CD4-positive, alpha-beta T cell treated with Interferon alpha-2 for 1 hour (primary cell): ENCODE measurements at regions not wholly inside any gene's neighbourhood (a gene's known extent, or its start where the extent isn't known, plus 50 kb on each side); places are given as distances from the start of the nearest gene placed in this dataset.

Experiments
- DNase-seq, 2 donors: peaks; one replicate each; pipeline ENCODE4 v3.0.0-alpha.2; 2020 to 2022

DNA sequence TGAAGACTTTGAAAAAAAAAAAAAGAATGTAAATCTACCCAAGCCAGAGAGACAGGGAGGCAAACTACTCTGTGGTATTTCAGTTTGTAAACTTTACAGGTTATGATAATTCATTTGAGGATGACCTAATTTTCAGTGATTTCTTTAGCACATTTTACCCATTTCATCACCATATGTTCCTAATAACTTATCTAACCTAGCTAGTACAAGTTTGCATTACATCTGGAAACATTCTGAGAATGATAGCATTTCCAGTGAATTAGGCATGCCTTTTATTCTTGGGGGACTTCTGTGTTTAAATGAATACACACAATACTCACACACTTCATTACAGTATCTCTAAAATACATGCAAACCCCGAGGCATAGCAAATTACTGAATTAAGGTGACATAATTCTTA, 1055.5 kb downstream of the PCDH18 start:
- no peak for DNase-seq

DNA sequence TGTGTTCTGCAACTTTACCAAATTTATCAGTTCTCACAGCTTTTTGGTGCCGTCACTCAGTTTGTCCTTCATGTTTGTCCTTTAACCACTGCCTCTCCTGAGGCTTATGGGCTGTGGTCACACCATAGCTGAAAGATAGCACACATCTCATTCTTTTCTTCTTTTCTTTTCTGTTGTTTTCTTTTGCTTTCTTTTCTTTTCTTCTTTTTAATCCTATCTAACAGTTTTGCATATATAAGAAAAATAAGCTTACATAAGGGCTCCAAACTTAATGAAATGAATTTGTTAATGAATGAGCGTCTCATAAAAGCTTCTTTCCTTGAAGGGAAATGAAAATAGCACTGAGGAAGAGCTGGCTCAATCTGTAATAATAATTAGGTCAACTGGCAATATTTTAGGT, 1061.2 kb downstream of the PCDH18 start:
- no peak for DNase-seq

GRCh38 chr4:136465691-136466090, 1066.6 kb downstream of the PCDH18 start:
- no peak for DNase-seq

DNA sequence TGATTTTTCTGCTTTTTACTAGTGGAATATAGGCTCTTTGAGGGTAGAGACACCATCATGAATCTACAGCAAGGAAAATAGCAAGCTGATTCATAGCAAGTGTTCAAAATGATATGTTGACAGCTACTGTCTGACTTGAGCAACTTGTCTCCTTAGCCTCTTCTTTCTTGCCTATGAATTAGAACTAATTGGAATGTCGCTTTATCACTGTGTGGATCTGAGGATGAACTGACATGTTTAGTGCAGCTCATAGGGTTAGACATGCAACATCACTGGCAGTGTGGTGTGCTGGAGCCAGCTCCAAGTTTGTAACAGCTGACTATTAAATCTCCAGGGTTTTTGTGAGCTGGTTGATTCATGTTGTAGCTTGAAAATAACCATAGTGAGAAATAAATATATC, 1068.4 kb downstream of the PCDH18 start:
- DNase-seq, result no peak

DNA sequence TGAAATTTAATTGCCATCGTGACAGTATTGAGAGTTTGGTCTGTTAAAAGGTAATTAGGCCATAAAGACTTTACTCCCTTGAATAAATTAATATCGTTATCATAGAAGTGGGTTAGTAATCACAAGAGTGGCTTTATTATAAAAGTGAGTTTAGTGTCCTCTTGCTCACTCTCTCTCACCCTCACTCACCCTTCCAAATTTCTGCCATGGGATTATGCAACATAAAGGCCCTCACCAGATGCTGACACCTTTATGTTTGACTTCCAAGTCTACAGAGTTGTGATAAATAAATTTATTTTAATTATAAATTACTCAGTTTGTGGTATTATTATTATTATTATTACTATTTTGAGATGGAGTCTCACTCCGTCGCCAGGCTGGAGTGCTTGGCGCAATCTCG, 1070.8 kb downstream of the PCDH18 start:
- DNase-seq, result no peak

- DNase-seq, result no peak
Measured at GRCh38 chr4:136458326-136458725, 1074.0 kb downstream of the PCDH18 start.

GRCh38 chr4:136457577-136457976, 1074.7 kb downstream of the PCDH18 start:
- no peak for DNase-seq

DNA sequence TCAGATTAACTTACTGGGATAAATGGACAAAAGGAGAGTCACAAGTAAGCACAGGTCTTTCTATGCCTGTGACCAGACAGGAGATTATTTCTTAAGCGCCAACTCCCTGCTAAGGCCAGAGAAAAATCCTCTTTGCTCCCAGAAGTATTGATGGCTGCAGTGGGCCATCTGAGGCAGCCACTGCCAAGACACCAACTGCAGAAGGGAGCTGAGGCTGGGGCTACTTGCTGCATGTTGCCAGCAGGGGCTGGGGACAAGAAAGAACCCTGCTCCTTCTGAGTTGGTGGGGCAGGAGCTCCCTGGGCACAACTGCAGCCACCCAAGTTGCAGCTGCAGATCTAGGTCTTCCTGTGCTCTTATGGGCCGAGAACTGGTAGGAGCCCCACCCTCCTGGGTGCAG, 1075.3 kb downstream of the PCDH18 start:
- no peak for DNase-seq

DNA sequence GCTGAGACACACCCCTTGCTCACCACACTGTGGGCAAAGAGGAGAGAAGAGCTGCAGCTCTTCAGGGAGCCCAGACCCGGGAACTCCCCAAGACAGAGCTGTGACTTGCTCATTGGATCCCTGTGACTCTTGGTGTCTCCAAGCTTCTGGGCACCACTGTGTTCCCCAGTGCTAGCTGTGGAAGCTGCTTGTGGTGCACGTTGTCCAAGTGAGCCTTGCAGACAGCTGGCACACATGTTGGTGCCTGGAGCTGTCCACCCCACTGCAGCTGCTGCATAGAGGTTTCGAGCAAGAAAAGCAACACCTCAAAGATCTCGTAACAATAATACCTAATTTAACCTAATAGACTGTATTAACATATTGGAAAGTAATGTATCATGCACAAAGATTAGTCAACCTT, 1089.3 kb downstream of the PCDH18 start:
- no peak for DNase-seq

DNA sequence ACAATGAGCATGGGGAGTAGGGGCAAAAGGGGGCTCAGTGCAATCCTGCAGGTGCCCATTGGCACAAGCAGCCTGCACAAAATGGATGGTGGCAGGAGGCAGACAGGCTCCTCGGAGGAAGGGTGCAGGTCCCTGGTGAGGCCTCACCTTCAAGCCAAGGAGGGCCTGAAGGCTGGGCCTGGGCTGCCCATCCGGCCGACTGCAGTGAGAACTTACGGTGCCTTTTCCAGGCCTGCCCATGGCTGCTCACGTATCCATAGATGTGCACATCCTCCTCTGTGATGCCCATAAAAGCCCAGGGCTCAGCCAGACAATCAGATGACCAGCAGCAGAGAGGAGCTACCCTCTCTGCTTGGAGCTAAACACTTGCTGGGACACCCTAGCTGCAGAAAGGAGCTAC, 1089.8 kb downstream of the PCDH18 start:
- no peak for DNase-seq

GRCh38 chr4:136441629-136442282, 1090.5 kb downstream of the PCDH18 start:
- no peak for DNase-seq

- DNase-seq, result no peak
Measured at GRCh38 chr4:136438645-136439044, 1093.6 kb downstream of the PCDH18 start.

DNA sequence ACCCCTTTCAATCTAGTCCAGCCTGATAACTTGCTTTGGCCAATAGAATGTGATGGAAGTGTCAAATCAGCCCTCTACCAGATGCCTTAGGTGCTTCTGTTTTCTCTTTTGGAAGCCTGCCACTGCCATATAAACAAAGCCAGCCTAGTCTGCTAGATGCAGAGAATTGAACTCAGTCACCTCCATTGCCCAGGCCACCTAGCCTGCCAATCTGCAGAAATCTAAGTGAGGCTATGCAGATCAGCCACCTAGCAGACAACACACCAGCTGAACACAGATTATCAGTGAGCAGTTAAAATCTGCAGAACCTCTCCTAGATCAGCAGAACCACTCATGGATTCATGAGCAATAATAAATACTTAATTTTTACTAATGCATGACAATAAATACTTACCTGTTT, 1108.2 kb downstream of the PCDH18 start:
- no peak for DNase-seq

DNA sequence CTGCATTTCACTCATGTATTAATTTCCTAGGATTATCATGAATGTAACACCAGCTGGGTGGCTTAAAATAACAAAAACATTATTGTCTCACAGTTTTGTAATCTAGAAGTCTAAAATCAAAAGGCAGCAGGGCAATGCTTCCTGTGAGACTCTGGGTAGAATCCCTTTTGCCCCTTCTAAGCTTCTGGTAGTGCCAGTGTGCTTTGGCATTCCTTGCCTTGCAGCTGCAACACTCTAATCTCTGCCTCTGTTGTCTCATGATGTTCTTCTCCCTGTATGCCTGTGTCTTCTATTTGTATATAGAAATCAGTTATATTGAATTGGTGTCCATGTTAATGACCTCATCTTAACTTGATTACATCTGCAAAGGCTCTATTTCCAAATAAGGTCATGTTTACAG, 1117.3 kb downstream of the PCDH18 start:
- no peak for DNase-seq

- no peak for DNase-seq
Measured at GRCh38 chr4:136412708-136413107, 1119.6 kb downstream of the PCDH18 start.

DNA sequence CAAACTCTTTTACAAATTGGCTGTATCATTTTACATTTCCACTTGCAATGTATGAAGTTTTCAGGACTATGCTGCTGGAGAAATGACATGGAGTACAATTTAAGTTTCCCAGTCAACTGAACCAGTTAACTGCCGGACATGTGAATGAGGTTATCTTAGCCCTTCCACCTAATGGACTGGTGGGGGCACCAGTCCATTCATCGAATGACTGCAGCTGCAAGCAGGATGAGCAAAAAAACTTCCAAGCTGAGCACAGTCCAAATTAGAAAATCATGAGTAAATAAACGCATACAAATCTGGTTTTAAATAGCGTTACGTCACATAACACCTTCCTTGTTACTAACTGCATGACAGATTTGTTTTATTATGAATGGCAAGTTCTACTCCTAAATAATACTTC, 1131.5 kb downstream of the PCDH18 start:
- no peak for DNase-seq

DNA sequence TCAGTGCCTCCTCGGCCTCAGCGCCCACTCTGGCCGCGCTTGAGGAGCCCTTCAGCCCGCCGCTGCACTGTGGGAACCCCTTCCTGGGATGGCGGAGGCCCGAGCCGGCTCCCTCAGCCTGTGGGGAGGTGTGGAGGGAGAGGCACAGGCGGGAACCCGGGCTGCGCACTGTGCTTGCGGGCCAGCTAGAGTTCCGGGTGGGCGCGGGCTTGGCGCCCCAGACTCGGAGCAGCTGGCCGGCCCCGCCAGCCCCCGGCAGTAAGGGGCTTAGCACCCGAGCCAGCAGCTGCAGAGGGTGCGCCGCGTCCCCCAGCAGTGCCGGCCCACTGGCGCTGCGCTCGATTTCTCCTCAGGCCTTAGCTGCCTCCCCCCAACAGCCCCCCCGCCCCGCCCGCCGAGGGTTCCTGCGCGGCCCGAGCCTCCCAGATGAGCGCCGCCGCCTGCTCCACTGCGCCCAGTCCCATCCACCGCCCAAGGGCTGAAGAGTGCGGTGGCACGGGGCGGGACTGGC, 1137.0 kb downstream of the PCDH18 start:
- no peak for DNase-seq

GRCh38 chr4:136392576-136392975, 1139.7 kb downstream of the PCDH18 start:
- no peak for DNase-seq

DNA sequence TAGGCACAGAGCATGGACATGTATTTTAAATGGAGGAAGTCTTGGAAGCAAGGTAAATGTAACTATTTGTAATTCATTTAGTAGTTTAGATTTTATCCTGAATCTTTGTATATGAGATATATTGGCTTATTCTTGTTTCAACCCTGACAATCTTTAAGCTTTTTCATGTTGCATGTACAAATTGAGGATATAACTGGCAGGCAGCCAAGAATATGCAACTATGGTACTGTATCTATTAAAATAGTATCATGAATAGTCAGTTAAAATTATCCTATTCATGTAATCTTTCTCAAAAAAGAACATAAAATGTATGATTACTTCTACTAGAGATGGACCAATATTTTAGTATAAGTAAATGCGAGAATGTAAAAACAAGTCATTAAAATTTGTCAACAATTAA, 1141.5 kb downstream of the PCDH18 start:
- no peak for DNase-seq

- no peak for DNase-seq
Measured at GRCh38 chr4:136383082-136383481, 1149.2 kb downstream of the PCDH18 start.

DNA sequence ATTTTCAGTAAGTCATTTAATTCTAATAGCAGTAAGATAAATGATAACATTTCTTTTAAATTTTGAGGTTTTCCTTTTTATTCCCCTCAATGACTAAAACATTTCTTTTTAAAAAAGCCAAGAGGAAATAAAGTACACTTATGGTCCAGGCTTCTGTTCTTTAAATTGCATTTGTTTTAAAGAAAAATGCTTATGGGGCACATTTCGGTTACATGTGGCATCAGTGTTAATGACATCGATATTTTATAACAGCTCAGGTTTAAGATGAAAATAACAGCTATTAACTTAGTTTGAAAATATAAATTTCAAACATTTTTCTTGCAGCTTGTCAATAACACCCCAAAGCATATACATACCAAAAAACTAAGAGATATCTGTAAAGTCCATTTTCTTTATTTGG, 1161.1 kb downstream of the PCDH18 start:
- DNase-seq, result no peak

DNA sequence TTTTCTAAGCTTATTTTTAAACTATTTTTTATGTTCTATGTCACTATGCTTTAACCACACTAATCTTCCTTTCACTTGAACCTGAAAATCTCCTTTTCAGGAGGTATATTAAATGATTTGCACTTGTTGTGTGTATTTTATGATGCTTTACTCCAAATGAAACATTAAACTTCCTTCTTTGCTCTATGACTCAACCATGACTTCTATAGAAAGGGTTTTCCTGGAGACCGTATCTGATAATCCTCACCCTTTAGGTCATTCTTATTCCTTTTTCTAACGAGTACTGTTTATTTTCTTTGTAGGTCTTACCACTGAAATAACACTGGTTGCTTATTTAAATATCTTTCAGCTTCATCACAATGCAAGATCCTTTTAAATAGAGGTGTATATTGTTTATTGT, 1163.2 kb downstream of the PCDH18 start:
- no peak for DNase-seq

DNA sequence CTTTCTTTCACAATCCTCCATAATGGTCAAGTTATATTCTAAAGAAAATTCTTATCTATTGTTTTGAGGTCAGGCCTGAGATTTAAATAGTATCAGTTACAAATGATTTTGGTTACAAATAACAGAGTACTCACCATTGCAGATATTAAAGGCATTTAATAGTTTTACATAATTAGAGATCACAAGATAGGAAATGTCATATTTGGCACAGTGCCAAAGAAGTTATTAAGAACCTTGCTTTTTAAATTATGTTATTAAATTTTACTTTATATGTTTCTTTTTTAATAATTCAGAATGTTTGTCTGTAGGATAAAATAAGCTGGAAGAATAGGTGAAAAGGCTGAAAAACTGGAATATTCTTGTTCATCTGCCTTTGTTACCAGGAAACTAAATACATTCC, 1174.7 kb downstream of the PCDH18 start:
- DNase-seq, result no peak

- DNase-seq, result no peak
Measured at GRCh38 chr4:136355970-136356369, 1176.3 kb downstream of the PCDH18 start.

- DNase-seq, result no peak
Measured at GRCh38 chr4:136343340-136343739, 1189.0 kb downstream of the PCDH18 start.
